ENCODE measurements at regions not wholly inside any gene's neighbourhood (a gene's known extent, or its start where the extent isn't known, plus 50 kb on each side); places are given as distances from the start of the nearest gene placed in this dataset.

DNA sequence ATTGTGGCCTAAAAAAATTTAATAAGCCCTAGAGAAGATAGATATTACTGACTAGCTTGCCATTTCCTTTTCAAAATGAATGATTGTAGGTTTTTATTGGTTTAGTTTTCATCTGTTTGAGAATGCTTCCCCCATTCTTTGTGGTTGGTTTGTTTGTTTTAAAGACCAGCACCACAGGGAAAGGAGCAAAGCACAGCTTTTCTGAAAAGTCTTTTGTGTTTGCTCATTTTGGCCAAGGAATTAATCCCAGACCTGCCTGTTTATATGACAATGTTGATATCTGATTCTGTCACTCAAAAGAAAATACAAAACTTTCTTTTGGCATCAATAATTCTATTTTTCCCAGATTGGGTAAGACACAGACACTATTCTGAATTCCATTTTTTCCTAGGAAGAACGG is 312.5 kb upstream of the FLRT2 start:
- Histone ChIP-seq H3K36me3 (replicated peaks in 1 of 2; ENCODE audit: control insufficient read depth in 1 of 2, insufficient read depth in 2 of 2, low read length in 2 of 2) (no peaks in the 10 kb centered on the region), H3K4me1 (ENCODE audit: control insufficient read depth in 1 of 2, insufficient read depth in 2 of 2, low read length in 2 of 2) (no peaks in the 10 kb centered on the region), H2AFZ (ENCODE audit: insufficient read depth, low read depth, low read length, poor library complexity, severe bottlenecking) (no peak overlapping the region), H3K9ac (ENCODE audit: insufficient read depth, low read length, poor library complexity, severe bottlenecking) (no peak overlapping the region), H3K79me2 (ENCODE audit: insufficient read depth, low read length) (no peaks in the 10 kb centered on the region), H4K20me1 (ENCODE audit: insufficient read depth, low read length) (no peaks in the 10 kb centered on the region), H3K9me3 (replicated peaks in 1 of 2; ENCODE audit: control insufficient read depth in 1 of 2, insufficient read depth in 1 of 2, low read length in 2 of 2) (no peaks in the 10 kb centered on the region), H3K4me3 (replicated peaks in 1 of 3; ENCODE audit: low read depth in 2 of 3, low read length in 3 of 3) (no peak overlapping the region), H3K4me2 (replicated peaks; ENCODE audit: extremely low read depth, low read length, poor library complexity, severe bottlenecking) (no peak overlapping the region), H3K27ac (ENCODE audit: low read depth in 1 of 2, low read length in 2 of 2) (no peak overlapping the region), H3K27me3 (ENCODE audit: control insufficient read depth in 2 of 2, insufficient read depth in 2 of 2, low read length in 2 of 2) (no peaks in the 10 kb centered on the region)
- Mint-ChIP-seq H3K9me3 (peaks cover 0 to 10% (median 2%) of the 10 kb centered on the region in 7 donors), H3K36me3 (no peaks in the 10 kb centered on the region), H3K4me3 (no peak overlapping the region), H3K27ac (no peak overlapping the region), H3K27me3 (ENCODE audit: low read depth in 3 of 3) (peaks cover 0 to 4% (median 0%) of the 10 kb centered on the region in 3 donors), H3K4me1 (no peaks in the 10 kb centered on the region)
- no CpG with 5 or more reads among the region's 1 CpG for WGBS (ENCODE audit: insufficient coverage)
- DNase-seq, result no peak
- intact Hi-C loops (cut with micrococcal nuclease), result no loop called here
- TF ChIP-seq, protein P1, sequence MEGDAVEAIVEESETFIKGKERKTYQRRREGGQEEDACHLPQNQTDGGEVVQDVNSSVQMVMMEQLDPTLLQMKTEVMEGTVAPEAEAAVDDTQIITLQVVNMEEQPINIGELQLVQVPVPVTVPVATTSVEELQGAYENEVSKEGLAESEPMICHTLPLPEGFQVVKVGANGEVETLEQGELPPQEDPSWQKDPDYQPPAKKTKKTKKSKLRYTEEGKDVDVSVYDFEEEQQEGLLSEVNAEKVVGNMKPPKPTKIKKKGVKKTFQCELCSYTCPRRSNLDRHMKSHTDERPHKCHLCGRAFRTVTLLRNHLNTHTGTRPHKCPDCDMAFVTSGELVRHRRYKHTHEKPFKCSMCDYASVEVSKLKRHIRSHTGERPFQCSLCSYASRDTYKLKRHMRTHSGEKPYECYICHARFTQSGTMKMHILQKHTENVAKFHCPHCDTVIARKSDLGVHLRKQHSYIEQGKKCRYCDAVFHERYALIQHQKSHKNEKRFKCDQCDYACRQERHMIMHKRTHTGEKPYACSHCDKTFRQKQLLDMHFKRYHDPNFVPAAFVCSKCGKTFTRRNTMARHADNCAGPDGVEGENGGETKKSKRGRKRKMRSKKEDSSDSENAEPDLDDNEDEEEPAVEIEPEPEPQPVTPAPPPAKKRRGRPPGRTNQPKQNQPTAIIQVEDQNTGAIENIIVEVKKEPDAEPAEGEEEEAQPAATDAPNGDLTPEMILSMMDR (IDR thresholded peaks at IDR 0.05), result no peak

DNA sequence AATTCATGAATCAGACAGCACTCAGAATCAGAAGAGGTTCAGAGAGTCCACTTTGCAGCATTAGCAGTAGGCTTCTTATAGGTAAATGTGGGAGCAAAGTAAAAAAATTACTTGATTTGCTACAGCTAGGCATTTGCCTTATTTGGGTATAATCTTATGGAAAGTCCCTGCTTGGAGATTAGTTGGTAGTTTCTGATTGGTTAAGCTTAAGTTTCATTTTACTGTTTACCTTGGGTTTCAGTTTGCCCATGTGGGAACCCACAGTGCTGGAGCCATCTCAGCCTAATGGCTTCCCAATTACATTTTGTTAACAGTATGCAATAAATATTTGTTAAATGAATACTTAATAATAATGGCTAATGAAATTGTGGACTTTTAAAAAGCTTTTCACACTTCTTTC is 311.0 kb upstream of the FLRT2 start:
- Mint-ChIP-seq H3K27me3 (ENCODE audit: low read depth in 3 of 3) (peaks cover 0 to 4% (median 0%) of the 10 kb centered on the region in 3 donors), H3K9me3 (peaks cover 0 to 9% (median 3%) of the 10 kb centered on the region in 7 donors), H3K4me1 (no peaks in the 10 kb centered on the region), H3K27ac (no peak overlapping the region), H3K4me3 (no peak overlapping the region), H3K36me3 (no peaks in the 10 kb centered on the region)
- TF ChIP-seq, protein P1 (IDR thresholded peaks at IDR 0.05), result no peak
- Histone ChIP-seq H3K36me3 (replicated peaks in 1 of 2; ENCODE audit: control insufficient read depth in 1 of 2, insufficient read depth in 2 of 2, low read length in 2 of 2) (no peaks in the 10 kb centered on the region), H3K27me3 (ENCODE audit: control insufficient read depth in 2 of 2, insufficient read depth in 2 of 2, low read length in 2 of 2) (no peaks in the 10 kb centered on the region), H3K4me2 (replicated peaks; ENCODE audit: extremely low read depth, low read length, poor library complexity, severe bottlenecking) (no peak overlapping the region), H3K27ac (ENCODE audit: low read depth in 1 of 2, low read length in 2 of 2) (no peak overlapping the region), H2AFZ (ENCODE audit: insufficient read depth, low read depth, low read length, poor library complexity, severe bottlenecking) (no peak overlapping the region), H3K79me2 (ENCODE audit: insufficient read depth, low read length) (no peaks in the 10 kb centered on the region), H4K20me1 (ENCODE audit: insufficient read depth, low read length) (no peaks in the 10 kb centered on the region), H3K9ac (ENCODE audit: insufficient read depth, low read length, poor library complexity, severe bottlenecking) (no peak overlapping the region), H3K4me1 (ENCODE audit: control insufficient read depth in 1 of 2, insufficient read depth in 2 of 2, low read length in 2 of 2) (no peaks in the 10 kb centered on the region), H3K9me3 (replicated peaks in 1 of 2; ENCODE audit: control insufficient read depth in 1 of 2, insufficient read depth in 1 of 2, low read length in 2 of 2) (no peaks in the 10 kb centered on the region), H3K4me3 (replicated peaks in 1 of 3; ENCODE audit: low read depth in 2 of 3, low read length in 3 of 3) (no peak overlapping the region)
- DNase-seq, result no peak
- intact Hi-C loops (cut with micrococcal nuclease), result no loop called here

Data from CD14-positive monocyte (primary cell).